HG03342 (cell line): ENCODE measurements at regions not wholly inside any gene's neighbourhood (a gene's known extent, or its start where the extent isn't known, plus 50 kb on each side); places are given as distances from the start of the nearest gene placed in this dataset.
"Not testable (repeated sequence)": the region's sequence is repeated elsewhere in the genome, so short reads cannot be mapped to it uniquely, and the experiment has no call there.

Source experiments
- ATAC-seq: cut with Tn5 transposase; IDR thresholded peaks from one replicate; pipeline ENCODE4 v1.9.1; 2021; ENCODE audit warnings: mild to moderate bottlenecking, moderate library complexity; ENCODE audit not compliant: unreplicated experiment

DNA sequence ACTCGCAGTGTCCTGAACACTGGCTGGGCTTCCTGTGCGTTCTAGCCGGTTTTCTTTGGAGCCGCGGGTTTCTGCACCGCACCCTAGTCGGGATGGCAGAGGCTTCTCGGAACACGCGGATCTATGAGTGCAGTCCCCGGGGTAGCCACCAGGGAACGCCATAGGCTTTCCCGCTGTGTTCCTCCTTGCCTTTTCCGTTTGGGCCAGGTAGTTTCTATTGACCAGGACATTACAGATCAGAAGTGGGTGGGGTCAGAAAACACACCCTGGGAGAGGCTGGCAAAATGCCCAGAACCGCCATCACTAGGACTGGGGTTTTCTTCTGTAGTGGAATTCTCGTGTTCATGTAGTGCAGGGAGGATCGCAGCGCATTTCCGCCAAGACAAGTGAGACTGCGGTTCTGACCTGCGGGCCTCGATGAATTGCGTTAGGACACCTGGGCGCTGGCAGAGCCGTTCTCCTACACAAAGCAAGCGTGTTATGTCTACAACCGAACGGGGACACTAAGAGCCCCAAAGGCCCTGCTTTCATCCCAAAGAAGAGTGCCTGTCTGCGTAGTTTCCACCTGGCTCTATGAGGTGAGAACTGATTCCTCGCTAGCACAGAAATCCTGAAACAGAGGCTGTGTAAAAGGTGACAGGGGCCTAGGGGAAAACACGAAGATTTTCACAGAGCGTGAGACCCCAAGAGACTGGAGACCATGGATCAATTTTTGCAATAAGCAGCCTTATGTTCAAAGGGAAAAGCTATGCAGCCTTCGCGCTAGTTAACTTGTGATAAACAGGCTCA is 121.5 kb downstream of the PPIAL4G start:
- ATAC-seq = not testable (repeated sequence)

- no peak for ATAC-seq
These were observed 126.1 kb downstream of the PPIAL4G start for GRCh38 chr1:148357037-148357436.

DNA sequence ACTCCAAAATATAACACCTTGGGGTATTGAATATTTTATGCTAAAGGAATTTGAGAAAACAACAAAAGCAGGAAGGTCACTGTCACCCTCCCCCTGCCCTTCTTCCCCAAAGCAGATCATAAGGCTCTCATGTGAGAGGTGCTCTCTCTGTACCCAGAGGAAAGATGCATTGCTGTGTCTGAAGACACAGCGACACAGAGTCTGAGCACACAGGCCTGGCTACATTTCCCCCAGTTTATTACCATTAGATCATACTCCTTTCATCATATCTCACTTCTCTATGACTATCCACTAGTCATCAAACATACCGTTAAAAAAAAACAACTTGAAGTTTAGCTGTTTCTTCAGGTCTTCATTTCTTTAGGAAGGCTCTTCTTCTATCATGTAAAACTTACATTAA is 127.1 kb downstream of the PPIAL4G start:
- no peak for ATAC-seq

DNA sequence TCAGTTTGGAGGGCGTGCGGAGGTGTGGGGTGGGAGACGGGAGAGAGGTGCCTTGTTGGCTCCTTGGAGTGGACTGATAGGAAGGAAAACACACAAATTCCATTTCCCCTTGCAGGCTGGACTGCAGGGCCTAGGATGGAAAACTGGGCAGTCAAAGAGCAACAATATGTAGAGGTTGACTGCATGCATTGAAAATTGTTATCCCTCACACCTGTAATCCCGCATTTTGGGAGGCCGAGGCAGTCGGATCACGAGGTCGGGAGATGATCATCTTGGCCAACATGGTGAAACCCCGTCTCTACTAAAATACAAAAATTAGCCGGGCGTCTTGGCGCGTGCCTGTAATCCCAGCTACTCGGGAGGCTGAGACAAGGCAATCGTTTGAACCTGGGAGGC is 128.2 kb downstream of the PPIAL4G start:
- ATAC-seq = no peak

DNA sequence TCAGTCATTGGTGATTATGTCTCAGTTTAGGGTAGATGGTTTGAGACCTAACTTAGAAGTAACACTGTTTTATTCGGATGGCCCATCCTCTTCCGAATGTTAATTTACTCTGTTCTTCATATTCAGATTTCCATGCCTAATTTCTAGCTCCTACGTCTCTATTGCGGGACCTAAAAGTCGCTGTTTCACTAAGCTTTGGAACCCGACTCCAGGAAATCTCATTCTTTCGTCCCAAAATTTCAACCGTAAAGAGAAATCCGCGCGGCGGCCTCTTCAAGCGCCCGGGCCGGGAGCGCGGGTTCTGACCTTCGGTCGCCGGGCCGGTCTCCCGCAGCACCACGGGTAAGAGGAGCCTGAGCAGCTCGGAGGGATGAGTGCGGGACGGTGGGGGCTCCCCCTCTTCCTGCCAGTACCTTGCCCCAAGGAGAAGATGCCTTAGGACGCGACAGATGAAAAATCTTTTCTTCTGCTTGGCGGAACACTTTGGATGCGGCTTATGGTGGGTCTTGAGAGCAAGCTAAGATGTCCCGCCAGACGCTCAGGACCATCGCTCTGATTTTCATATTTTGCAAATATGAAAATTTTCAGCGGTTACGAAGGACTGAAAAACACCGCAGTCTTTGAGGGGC is 128.7 kb downstream of the PPIAL4G start:
- ATAC-seq = no peak

DNA sequence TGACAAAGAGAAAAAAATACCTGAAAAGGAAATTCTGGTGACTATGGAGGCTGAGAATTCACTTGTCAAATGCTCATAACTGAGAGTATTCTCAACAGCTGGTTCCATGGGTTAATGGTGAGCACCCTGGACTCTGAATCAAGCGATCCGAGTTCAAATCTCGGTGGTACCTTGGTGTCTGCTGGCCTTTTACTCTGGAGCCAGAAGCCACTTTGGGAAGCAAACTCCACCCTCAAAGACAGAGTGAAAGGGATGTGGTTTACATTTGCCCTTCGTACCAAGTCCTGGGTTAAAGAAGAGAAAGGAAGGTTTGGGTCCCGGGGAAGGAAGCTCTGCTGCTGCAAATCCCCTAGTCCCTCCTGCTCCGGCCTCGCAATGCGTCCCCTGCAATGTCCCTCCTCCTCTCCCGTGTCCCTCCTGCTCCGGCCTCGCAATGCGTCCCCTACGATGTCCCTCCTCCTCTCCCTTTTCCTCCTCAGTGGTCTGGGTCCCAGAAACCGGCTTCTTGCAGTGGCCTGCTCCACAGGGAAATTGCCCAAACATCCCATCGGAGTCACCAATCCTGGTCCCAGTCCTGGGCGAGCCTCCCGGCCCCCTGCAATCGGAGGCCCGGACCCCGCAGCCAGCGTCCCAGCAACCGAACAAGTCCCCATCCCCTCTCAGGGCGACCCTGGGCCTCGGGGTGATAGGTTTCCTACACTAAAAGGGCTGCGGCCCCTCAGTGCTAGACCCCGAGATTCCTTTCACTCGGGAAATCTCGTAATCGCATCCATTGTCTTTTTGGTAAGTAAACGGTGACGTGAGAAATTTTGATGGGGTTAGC is 129.4 kb downstream of the PPIAL4G start:
- no peak for ATAC-seq

DNA sequence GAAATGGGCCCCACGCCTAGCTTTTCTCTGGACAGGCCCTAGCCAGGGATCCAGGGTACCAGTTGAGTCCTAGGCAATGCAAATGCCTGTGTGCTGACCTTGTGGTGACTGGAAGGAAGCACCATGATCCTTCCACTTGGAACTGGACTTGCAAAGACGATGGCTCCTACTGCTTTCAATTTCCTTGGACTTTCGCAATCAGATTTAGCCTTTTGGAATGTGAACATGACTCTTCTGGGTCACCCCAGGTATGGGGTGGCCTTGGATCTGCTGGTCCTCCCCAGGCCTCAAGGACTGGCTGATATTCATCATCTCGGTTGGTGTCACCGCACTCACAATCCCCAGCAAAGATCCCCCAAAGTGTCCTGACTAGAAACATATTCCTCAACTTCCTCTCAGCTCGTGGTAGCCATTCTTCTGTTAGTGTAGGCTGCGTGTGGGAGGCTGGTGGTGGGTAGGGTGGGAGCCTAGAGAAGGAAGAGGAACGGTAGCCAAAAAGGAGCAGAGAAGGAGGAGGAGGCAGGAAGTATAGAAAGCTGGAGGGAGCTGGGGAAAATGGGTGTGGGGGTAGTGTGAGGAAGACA is 130.5 kb downstream of the PPIAL4G start:
- ATAC-seq = no peak

DNA sequence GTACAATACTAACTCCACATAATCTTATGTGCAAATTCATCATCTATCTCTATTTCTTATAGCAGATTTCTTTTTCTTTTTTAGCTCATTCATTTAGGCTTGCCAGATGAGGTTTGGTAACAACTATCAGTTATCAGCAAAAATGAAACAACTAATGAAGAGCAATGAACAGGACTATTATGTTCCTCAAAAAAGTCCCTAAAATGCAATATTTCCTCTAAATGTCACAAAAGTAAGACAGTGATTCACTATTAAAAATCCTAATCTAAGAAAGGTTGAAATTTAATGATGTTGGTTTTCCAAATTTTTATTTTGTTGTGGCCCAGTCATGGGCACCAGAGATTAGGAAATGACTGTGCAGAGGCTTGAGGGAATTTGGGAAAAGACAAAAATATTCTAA is 135.3 kb downstream of the PPIAL4G start:
- no peak for ATAC-seq

DNA sequence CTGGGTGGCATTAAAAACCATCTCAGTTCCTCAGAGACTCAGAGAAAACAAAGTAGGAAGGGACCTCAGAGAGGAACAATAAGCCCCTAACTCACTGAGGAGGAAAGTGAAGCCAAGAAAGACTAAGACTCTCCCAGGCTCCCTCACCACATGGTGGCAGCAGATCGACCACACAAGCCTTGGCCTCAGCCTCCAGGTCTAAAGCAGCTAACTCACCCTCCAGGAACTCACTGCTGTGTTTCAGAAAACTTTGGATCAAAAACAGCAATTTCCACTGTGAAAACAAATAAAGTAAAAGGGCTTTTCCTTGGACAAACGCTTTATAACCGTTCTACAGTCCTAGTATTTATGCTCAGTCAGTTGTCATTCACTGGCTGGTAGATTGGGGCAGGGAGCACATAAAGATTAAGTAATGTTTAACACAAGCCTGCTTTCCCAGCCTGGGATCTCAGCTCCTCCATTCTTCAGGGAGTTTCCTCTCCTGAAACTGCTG is 137.4 kb downstream of the PPIAL4G start:
- ATAC-seq = not testable (repeated sequence)

GRCh38 chr1:148344651-148345050 is 138.5 kb downstream of the PPIAL4G start:
- not testable (repeated sequence) for ATAC-seq

- not testable (repeated sequence) for ATAC-seq
These were observed 141.4 kb downstream of the PPIAL4G start for GRCh38 chr1:148341729-148342128.

DNA sequence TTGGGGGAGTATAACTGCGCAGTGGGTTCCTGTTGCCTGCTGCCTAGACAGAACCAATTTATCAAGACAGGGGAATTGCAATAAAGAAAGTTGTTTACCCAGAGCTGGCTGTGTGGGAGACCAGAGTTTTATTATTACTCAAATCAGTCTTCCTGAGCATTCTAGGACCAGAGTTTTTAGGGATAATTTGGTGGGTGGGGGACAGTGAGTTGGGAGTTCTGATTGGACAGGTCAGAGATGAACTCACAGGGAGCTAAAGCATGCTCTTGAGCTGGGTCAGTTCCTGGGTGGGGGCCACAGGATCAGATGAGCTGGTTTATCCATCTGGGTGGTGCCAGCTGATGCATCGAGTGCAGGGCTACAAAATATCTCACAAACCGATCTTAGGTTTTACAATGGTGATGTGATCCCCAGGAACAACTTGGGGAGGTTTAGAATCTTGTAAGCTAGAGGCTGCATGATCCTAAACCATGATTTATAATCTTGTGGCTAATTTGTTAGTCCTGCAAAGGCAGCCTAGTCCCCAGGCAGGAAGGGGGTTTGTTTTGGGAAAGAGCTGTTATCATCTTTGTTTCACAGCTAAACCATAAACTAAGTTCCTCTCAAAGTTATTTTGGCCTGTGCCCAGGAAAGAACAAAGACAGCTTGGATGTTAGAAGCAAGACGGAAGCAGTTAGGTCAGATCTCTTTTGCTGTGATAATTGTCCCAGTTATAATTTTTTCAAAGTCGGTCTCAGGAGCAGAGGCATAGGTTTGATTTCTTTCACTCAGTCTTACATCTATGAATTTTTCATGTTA is 146.8 kb downstream of the PPIAL4G start:
- ATAC-seq = not testable (repeated sequence)

- peak; percentile 71 for ATAC-seq
These were observed 148.6 kb downstream of the PPIAL4G start for GRCh38 chr1:148334339-148335130.

GRCh38 chr1:148333875-148334338 is 149.2 kb downstream of the PPIAL4G start:
- ATAC-seq = no peak

DNA sequence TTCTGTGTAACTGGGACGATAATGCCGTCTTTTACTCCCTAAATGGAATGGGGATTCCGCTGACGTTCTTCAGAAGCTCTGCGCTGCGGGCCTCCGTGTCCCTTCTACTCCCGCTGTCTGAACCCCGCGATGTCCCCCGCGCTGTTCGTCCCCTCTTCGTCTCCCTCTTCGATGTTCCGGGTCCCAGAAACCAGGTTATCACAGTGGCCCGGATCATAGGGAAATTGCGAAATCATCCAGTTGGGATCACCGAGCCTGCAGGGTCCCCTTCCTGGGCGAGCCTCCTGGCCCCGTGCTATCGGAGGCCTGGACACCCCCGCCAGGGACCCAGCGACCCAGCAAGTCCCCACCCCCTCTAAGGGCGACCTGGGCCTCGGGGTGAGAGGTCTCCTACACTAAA is 154.2 kb downstream of the PPIAL4G start:
- no peak for ATAC-seq

DNA sequence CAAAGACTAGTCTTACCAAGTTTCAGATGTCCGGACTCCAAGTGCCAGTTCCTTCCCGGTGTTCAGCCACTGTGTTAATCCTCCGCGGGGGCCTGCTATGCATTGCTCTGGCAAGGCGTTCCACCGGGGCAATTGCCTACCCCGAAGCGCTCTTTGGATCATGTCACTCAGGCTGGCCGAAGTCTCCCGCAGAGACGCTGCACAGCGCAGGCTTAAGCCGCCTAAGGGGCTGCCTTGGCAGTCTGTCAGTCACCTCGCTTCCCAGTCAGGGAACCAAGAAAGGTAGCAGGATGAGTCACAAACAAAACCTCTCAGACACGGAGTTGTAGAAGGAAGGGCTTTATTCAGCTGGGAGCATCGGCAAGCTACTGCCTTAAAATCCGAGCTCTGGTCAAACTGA is 158.1 kb downstream of the PPIAL4G start:
- ATAC-seq = not testable (repeated sequence)

DNA sequence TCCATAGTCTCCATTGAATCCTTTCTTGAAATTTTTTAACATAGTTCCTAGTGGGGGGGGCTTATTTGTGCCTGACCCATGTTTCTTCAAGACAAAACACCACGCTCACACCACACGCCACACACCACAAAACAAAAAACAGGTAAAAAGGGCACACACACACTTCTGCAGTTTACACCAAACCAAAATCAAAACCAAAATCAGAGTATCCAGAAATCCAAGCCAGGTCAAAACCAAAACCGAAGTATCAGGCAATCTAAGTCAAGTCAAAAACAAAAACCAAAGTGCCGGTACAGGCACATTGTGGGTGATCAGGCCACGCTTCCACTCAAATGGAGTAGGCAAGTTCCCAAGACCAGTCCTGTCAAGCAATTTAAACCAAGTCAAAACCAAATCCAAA is 158.6 kb downstream of the PPIAL4G start:
- not testable (repeated sequence) for ATAC-seq

DNA sequence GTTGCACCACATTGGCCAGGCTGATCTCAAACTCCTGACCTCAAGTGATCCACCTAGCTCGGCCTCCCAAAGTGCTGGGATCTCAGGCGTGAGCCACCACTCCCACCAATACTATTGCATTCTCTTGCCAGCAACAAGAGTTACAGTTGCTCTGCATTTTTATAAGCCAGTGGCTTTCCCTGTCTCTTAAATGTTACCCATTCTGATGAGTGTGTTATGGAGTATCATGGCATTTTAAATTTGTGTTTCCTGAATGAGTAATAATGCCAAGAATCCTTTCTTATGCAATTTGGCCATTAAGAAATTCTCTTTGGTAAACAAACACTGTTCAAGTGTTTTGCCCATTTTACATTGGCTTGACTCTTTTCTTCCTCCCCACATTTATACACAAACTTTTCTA is 163.0 kb downstream of the PPIAL4G start:
- not testable (repeated sequence) for ATAC-seq

- ATAC-seq = peak; percentile 15
These were observed 164.2 kb downstream of the PPIAL4G start for GRCh38 chr1:148318904-148319242.
